Hematopoietic multipotent progenitor cell (in vitro differentiated cells): ENCODE measurements at regions not wholly inside any gene's neighbourhood (a gene's known extent, or its start where the extent isn't known, plus 50 kb on each side); places are given as distances from the start of the nearest gene placed in this dataset.

Experiments used
- DNase-seq, 3 donors: peaks; one replicate each; pipeline ENCODE4 v3.0.0-alpha.2; 2011 to 2015; ENCODE audit warnings: low read depth in 2 of 3, low spot score in 2 of 3

DNA sequence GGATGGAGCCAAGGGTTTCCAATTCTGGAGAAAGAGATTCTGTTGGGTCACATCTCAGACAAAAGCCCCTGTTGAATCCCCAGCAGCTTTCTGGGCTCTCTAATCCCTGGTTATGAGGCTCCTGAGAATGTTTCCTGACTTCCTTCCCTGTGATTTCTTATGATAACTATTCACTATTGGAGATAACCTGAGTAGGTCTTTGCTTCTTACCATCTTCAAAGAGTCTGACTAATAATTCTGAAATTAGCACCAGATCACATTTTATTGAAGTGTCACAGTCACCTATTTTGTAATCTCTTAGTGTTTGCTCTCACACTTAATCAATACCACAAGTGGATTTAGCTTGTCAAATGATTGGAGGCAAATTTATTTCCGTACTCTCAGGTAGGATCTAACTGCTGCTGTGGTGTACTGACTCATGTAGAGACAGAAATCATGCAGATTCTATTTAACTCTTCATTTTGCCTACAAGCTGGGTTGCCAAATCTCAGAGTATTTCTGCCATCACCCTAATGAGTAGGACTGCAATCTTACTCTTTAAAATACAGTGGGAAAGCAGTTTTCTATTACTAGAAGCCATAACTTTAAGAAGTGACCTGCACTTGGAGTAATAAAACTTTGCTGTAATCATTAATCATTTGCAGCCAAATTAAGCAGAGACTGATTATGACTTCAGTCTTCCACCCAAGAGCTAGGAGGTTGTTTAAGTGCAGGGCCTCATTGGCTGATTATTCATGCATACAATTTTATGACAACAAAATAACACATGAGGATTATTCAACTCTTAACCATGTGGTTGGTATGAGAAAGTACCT is 422.1 kb downstream of the EPM2A start:
- DNase-seq = no peak

DNA sequence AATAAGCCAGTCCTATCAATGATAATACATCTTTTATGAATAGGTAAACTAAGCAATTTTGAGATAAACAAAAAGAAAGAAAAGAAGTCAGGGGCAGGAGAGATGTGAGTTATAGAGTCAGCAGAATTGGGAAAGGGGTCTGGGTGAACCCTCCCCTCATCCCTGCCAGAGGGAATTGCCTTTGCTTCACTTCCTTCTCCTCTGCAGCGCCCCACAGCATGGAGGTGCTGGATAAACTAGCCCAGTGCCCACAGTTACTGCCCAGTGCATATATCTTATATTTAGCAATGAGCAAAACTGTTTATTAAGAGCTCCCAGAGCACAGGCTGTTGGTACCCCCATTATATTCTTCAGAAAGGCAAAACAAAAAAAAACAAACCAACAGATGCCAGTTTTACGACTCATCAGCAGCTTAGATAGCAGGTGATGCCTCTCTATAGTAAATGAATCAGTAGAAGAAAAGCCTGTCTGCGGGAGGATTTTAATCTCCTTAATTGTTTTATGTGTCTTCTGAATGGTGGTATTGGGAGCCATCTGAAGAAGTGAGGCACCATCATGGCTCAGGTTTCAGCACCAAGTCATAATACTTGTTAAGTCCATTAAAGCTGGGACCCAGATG is 419.2 kb downstream of the EPM2A start:
- no peak for DNase-seq

DNA sequence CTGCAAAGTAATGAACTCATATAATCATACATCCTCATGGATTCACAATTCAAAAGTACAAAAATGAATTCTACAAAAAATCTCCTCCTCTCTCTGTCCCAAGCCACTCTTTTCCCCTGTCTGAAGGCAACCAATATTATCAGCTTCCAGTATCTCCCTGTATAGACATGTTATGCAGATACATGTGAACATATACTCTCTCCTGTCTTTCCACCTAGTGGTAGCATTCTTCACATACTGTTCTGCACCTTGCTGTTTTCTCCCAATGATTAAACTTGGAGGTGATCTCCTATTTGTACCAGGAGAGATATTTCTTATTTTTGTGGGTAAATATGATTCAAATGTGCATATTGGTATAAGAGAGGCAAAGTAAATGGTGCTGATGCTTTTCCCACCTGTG is 416.4 kb downstream of the EPM2A start:
- DNase-seq = no peak

DNA sequence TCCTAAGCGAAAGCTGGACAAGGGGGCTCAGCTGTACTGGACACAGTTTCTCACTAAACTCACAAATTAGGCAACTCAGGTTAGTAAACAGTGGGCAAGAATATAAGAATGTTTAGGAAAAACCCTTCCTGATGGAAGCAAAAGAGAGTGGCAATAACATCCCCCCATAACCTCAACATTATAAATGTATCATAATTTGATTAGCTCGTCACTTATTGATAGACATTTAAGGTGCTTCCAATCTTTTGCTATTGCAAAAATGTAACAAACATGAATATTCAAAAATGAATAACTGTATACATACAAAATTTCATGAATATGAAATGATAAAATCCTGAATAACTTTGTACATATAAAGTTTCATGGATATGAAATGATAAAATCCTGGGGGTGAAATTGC is 415.7 kb downstream of the EPM2A start:
- DNase-seq = no peak

DNA sequence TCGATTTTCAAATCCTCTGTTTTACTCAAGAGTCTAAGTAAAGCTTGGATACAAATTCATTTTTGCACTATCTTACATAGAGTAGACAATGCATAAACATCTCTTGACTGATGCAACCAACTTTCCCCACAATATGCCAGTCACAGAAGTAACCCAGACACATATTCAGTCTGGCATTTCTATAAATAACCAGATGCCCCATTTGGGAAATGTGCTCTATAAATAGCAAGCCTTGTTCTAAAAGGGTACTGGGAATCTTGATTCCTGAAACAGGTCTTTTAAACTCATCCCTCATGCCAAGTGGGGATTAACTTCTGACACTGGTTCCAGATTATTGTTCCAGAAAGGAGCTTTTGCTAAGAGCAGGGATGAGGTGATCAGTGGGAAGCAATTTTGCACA is 411.7 kb downstream of the EPM2A start:
- DNase-seq = no peak

DNA sequence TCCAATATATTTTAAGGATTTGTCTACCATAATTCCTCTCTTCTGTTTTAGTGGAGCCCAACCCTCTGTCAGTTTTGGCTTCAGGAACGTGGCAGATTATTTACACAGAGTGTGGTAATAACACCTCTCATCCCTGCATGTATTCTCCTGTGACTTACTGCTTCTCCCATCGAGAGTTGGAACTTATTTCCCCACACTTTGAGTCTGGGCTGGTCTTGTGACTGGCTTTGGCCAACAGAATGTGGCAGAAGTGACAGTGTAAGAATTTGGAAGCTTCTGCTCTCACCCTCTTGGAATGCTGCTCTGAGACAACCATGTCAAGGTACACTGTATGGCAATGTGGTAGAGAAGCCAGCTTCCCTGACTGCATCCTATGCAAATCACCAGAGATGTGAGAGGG is 407.7 kb downstream of the EPM2A start:
- no peak for DNase-seq

DNA sequence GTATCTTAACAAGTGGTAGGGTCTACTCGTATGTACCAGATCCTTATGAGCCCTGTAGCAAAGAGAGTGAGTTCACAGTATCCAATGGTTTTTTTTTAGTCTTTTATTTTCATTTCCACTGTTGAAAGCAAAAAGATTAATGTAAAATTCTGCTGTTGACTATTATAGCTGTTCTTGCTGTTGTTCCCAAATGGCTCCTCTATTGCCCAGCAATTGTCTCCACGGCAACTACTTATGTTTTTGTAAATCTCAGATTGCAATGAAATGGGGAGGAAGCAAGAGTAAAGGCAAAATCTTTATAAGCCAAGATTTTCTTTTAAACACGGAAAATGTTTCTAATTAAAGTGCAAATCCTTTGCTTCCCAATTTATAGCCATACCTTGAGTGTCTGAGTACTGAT is 406.1 kb downstream of the EPM2A start:
- DNase-seq = no peak

DNA sequence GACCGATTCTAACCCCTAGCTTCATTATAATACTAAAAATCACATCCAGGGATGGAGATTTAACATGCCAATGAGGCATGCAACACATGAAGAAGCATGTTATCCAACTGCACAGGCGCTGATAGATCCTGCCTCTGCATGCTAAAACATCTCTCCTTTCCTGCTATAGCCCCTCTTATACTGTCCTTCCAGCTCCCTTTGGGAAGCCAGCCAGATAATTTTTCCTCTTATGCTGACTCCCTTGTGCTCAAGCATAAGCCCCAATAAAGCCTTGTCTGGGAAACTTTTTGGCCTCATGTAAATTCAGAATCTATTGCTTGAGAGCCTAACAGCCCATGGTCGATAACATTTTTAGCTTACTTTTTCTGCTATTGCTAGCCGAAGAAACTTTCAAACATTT is 404.3 kb downstream of the EPM2A start:
- DNase-seq = no peak

DNA sequence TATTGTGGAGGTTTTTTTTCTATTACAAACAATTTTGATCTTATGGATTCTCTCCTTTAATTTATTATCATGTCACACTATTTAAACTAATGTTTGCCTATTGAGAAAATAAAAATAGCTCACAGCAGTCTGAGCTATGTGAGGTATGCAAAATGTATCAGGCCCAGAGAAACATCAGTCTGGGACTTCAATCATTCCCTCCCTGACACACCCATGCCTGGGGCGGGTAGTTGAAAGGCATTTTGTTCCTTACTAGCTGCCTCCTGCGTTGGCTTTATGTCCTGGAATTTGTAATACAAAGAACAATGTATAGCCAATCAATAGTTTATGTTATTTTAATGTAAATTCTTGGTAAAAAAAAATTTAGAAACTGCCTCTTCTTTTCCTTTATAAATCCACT is 403.3 kb downstream of the EPM2A start:
- DNase-seq = no peak

DNA sequence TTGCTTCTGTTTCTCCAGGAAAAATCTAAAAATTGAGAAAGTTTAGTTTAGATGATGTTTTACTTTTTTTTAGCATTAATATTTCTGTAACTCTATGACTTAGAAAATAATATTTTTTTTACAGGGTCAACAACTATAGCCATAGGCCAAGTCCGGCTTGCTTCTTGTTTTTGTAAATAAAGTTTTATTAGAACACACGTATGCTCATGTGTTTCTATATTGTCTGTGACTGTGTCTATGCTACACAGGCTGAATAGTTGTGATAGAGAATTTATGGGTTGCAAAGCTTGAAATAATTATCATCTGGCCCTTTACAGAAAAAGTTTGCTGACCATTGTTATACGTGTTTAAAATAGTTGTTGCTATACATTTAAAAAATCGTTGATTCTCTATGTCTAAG is 399.2 kb downstream of the EPM2A start:
- DNase-seq = no peak

DNA sequence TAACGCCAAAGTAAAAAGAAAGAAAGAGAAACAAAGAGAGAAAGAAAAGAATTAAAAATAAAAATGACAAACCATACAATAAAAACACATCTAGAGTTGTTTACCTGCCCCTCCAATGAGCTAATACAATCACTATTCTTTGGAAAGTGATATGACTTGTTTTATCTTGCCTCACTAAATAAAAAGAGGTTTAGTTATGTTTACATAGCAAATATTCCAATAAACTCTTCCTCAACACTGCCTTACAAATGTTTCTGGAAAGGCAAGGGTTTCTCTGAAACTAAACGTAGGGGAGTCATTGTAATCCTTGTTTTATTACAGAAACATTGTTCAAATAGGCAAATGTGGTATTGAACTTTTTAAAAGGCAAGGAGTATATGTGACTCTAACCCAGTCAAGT is 396.2 kb downstream of the EPM2A start:
- no peak for DNase-seq

DNA sequence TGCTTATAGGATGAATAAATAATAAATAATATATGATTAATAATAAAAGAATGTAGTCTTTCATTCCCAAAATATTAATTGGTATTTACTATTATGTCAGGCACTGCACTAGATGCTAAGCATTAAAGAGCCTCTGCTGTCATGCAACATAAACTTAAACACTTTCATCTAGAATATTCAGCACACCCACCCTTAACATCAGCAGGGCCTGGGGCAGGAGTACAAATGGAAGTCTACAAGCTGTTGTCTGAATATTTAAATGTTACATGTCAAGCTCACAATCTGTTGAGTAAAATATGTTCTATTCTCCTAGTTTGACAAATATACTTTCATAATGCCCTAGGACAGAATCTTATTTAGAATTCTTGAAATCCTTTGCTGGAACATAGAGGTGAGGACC is 395.1 kb downstream of the EPM2A start:
- no peak for DNase-seq

DNA sequence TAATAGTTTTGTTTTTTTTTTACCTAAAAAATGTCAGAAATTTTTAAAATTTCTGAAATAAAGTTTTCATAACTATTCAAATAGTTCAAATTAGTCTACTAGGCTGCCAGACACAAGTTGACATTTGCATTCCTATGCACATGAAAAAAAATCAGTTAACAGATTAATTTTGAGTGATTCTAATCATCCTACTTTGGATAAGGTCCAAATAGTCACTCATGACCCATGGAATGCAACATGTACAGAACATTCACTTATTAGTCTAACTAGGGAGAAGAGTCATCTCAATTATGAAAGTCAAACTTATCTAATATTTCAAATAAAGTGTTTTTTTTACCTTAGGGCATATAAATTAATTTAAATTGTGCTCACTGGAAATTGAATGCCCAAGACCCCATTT is 390.2 kb downstream of the EPM2A start:
- no peak for DNase-seq

DNA sequence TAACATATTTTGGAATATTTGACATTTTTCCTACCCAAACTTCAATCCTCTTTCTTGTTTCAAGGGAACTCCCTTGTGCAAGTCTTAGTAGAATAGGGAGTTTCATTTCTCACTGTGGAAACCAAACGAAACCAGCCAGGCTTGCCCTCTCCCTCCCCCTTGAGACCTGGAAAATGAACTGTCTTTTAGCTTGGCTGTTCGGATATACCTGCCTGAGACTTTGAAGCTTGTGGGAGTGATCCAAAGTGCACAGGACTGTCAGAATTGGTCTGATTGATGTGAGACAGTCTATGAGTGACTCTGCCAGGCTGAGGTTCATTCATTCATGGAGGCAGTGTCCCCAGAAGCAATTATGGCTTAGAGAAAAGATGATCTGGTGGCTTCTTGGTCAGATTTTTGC is 388.1 kb downstream of the EPM2A start:
- DNase-seq = no peak

DNA sequence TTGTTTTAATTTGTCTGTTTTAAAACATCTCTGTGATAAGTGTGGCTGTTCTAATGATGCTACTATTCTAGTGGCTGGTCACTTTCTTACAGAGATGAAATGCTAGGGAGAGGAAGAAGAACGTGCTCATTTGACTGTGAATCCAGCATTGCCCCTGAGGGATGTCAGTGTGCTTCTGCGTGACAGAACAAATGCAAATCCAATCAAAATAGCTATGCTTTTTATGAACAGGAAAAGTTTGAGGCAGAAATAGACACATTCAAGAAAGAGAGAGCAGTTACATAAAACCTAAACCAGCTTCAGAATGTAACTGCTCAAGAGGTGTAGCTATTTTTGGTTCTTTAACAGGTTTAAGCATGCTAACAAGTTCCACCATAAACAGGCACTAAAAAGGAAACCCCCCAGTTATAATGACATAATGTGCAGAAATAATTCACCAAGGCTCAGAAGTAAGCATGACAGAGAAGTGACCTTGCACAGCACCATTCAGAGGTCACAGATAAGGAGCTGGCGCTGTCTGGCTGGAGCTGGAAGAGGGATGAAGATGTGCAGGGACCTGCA is 385.3 kb downstream of the EPM2A start:
- DNase-seq = no peak

DNA sequence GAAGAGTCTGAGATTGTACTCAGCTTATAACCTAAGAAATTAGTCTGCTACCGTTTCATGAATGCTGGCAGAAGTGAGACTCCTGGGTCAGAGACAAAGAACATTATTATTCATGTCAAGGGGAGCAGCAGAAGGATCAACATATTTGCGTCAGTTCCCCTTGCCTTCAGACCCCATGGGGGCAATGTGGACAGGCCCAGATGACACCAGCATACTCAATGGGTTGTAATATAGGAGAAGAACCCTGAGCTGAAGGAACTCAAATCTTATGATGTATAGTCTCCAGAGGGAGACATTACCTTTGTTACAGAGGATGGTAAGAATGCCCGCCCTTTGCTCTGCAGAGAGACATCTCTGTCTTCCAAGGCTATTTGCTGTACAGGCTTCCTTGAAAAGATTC is 384.4 kb downstream of the EPM2A start:
- no peak for DNase-seq

DNA sequence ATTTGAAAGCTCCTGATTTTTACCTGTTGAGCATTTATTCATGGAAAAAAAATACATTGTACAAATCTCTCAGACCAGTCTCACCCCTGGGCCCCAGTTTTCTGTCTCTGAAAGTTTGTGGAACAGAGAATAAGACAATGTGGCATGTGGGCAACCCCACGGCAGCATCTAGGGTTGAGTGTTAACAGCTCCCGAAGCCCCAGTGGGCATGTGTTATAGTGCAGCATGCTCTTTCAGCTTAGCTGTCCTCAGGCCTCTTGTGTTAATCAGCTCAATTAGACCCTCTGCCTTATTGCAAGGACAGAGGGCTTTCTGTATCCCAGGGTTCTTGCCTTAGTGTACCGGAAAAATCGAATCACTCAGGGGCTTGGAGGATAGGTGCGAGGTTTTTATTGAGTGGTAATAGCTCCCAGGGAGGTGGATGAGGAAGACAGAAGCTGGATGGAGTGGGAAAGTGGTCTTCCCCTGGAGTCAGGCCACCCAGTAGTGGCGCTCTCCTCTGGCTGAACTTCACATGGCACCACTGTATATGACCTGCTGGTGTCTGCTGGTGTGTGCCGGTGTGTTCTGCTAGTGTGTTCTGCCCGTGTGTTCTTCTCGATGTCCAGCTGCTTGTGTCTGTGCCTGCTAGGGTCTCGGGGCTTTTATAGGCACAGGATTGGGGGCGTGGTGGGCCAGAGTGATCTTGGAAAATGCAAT is 382.8 kb downstream of the EPM2A start:
- DNase-seq = no peak

DNA sequence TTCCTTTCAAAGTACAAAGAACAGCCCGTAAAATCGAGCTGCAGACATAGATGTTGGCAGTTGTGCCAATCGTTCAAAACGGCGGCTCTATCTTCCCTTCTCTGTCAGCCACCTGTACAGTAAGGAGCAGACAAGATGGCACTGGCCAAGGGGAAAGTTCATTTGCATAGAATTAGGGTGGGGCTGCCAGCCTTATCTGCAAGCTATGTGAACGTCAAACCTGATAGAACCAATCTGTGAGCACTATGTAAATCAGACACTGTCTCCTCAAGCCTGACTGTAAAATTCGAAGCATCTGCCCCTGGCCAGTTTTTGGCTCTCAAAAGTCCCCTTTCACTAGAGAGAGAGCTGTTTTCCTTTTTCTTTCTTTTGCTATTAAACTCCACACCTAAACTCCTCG is 374.5 kb downstream of the EPM2A start:
- DNase-seq = no peak

DNA sequence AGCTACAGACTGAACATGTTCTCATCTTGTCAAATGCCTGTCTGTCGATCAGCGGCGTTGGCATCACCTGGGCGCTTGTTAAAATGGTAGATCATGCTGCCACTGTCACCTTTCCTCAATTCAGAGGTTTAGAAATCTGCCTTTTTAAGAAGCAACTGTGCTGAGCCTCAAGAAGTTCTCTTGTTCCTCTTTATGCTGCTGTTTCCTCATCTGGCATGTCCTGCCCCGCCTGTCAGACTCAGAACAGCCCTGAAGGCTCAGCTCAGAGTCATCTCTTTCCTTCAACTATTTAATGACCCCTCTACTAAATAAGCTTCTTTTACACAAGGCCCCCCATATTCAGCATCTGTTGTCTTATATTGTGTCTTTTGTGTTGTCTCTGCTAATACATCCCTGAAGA is 368.2 kb downstream of the EPM2A start:
- no peak for DNase-seq

DNA sequence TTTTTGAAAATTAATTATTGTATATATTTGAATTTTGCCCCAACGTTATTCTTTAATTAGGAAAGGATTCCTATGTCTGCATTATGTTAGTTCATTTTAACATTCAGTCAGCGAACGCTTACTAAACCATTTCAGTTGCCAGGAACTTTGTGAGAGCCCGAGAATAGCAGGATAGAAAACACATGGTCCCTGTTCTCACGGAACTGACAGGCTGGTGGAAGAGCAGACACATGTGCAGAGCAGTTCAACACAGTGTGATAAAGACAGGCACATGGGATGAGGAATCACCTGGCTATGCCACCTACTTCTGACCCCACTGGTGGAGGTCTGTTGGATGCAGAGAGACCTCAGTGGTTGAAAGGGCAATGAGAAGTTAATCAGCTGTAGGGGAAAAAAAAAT is 367.2 kb downstream of the EPM2A start:
- DNase-seq = no peak

DNA sequence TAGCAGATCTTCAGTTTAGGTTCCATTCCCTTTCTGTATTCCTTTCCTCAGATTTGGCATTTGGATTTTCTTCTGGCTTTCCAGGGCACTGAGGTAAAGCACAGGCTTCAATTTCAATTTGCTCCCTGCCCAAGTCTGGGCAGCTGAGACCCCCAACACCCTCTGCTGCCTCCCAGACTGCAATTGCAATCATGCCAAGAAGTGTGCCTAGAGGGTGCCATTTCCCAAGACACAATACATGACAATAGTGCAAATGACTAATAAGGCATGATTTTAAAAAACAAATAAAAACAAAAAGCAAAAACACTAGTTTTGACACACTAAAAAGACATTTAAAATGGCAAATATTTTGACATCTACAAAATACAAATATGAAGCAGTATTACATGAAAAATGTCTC is 364.8 kb downstream of the EPM2A start:
- DNase-seq = no peak

DNA sequence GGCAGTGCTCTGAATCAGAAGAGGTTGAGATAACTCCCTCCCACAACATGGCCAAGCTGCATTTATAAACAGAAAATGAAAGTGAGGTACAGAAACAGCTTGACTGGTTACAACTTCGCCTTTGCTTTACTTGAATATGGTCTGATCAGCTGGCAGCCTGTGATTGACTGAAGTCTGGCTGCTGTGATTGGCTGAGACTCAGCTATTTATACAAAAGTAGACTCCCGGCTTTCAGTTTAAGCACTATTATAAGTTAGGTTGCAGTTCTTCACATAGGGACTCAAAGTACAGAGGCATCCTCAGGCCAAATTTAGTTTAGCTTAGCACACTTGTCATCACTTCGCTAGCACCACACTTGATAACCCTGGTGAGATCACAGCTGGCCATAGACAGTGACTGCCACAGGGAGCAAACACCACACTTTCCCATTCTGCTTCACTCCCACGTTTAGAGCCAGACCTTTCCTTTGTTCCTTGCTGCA is 362.6 kb downstream of the EPM2A start:
- no peak for DNase-seq
